GM23248 (cell line): ENCODE measurements at regions not wholly inside any gene's neighbourhood (a gene's known extent, or its start where the extent isn't known, plus 50 kb on each side); places are given as distances from the start of the nearest gene placed in this dataset.

Experiments used
- DNase-seq: peaks from one replicate; pipeline ENCODE4 v3.0.0-alpha.2; 2015
- H2AFZ ChIP-seq: fragments of 200-600 bp; sonication (generic); 2 replicates; pipeline ENCODE4 v1.6.1; 2016; ENCODE audit warnings: antibody characterized with exemption
- H3F3A ChIP-seq: fragments of 200-600 bp; sonication (generic); 2 replicates; pipeline ENCODE4 v1.6.1; 2016; ENCODE audit warnings: mild to moderate bottlenecking, antibody characterized with exemption, mixed run types; ENCODE audit not compliant: insufficient read depth
- H3K27ac ChIP-seq: fragments of 200-600 bp; sonication (generic); 2 replicates; pipeline ENCODE4 v1.5.1; 2016; ENCODE audit warnings: mild to moderate bottlenecking
- H3K27me3 ChIP-seq: fragments of 200-600 bp; sonication (generic); replicated peaks from 2 replicates; pipeline ENCODE4 v1.6.1; 2016; ENCODE audit warnings: mild to moderate bottlenecking; ENCODE audit not compliant: insufficient read depth
- H3K36me3 ChIP-seq: fragments of 200-600 bp; sonication (generic); 2 replicates; pipeline ENCODE4 v1.6.1; 2016; ENCODE audit warnings: low read depth, mild to moderate bottlenecking
- H3K4me1 ChIP-seq: fragments of 200-600 bp; sonication (generic); 2 replicates; pipeline ENCODE4 v1.6.1; 2016; ENCODE audit warnings: mild to moderate bottlenecking; ENCODE audit not compliant: insufficient read depth
- H3K4me2 ChIP-seq: fragments of 200-600 bp; sonication (generic); one replicate; pipeline ENCODE4 v1.6.1; 2016; ENCODE audit warnings: mild to moderate bottlenecking; ENCODE audit not compliant: unreplicated experiment
- H3K4me3 ChIP-seq: fragments of 200-600 bp; sonication (generic); 2 replicates; pipeline ENCODE4 v1.5.1; 2016; ENCODE audit warnings: mild to moderate bottlenecking
- H3K79me2 ChIP-seq: fragments of 200-600 bp; sonication (generic); 2 replicates; pipeline ENCODE4 v1.6.1; 2016; ENCODE audit warnings: mild to moderate bottlenecking; ENCODE audit not compliant: insufficient read depth
- H3K9ac ChIP-seq: fragments of 200-600 bp; sonication (generic); 2 replicates; pipeline ENCODE4 v1.6.1; 2016; ENCODE audit warnings: mild to moderate bottlenecking
- H3K9me2 ChIP-seq: fragments of 200-600 bp; sonication (generic); 2 replicates; pipeline ENCODE4 v1.6.1; 2016; ENCODE audit warnings: mixed run types, mild to moderate bottlenecking, moderate library complexity; ENCODE audit not compliant: insufficient read depth
- H3K9me3 ChIP-seq: fragments of 200-600 bp; sonication (generic); one replicate; pipeline ENCODE4 v1.6.1; 2017; ENCODE audit warnings: low read depth
- H4K20me1 ChIP-seq: fragments of 200-600 bp; sonication (generic); 2 replicates; pipeline ENCODE4 v1.6.0; 2016; ENCODE audit not compliant: insufficient read depth
- EZH2 ChIP-seq: fragments of 200-600 bp; sonication (generic); IDR thresholded peaks from 2 replicates; pipeline ENCODE4 v1.6.1; 2018; ENCODE audit warnings: antibody characterized with exemption, mild to moderate bottlenecking; ENCODE audit not compliant: insufficient read depth, poor library complexity, severe bottlenecking
- EZH2phosphoT487 ChIP-seq: fragments of 200-600 bp; sonication (generic); IDR thresholded peaks from 2 replicates; pipeline ENCODE4 v1.6.1; 2018; ENCODE audit warnings: antibody characterized with exemption, moderate library complexity, mild to moderate bottlenecking, low read depth; ENCODE audit not compliant: insufficient read depth
- WGBS, 2 experiments: methylation state at CpG; one replicate each; pipeline ENCODE4 v1.1.6; 2015 to 2017; ENCODE audit warnings: low lambda C conversion rate in 2 of 2, low coverage in 1 of 2; ENCODE audit errors: missing lambda C conversion rate in 2 of 2; 5-methylcytosine and 5-hydroxymethylcytosine counted together
- in situ Hi-C: fragments of 300-500 bp; cut with MboI; formaldehyde crosslinking; loops from 2 replicates; pipeline ENCODE4 v1.15.0; 2020

DNA sequence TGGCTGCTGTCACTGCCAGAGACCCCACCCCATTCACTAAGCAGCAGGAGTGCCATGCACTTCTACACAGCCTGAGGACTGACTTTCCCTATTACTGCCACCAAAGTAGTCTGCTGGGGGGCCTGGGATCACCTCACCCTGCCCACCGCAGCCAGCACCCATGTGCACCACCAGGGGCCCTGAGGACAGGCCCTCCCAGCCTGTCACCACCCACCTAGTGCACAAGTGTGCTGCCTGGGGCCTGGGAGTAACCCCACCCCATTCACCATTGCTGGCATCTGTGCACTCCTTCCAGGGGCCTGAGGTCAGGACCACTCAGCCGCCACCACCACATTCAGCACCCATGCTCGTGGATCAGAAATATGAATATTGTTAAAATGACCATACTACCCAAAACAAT lies 247.8 kb upstream of the NCKAP5 start:
- Histone ChIP-seq H3K4me1 (peaks cover 45% of the 10 kb centered on the region), H3K9ac (no peak overlapping the region), H2AFZ (no peak overlapping the region), H3K4me2 (no peak overlapping the region), H3K36me3 (no peaks in the 10 kb centered on the region), H3K9me3 (no peaks in the 10 kb centered on the region), H3K27ac (no peak overlapping the region), H3F3A (peaks cover 32% of the 10 kb centered on the region), H3K27me3 (no peaks in the 10 kb centered on the region), H4K20me1 (no peaks in the 10 kb centered on the region), H3K9me2 (no peaks in the 10 kb centered on the region), H3K79me2 (no peaks in the 10 kb centered on the region), H3K4me3 (no peak overlapping the region)
- no peak for DNase-seq
- 84 to 85% methylated on average over 3 of the region's 3 CpGs for WGBS, 2 experiments
- TF ChIP-seq EZH2phosphoT487 (no peak), EZH2 (no peak)
- in situ Hi-C loops, result no loop called here

DNA sequence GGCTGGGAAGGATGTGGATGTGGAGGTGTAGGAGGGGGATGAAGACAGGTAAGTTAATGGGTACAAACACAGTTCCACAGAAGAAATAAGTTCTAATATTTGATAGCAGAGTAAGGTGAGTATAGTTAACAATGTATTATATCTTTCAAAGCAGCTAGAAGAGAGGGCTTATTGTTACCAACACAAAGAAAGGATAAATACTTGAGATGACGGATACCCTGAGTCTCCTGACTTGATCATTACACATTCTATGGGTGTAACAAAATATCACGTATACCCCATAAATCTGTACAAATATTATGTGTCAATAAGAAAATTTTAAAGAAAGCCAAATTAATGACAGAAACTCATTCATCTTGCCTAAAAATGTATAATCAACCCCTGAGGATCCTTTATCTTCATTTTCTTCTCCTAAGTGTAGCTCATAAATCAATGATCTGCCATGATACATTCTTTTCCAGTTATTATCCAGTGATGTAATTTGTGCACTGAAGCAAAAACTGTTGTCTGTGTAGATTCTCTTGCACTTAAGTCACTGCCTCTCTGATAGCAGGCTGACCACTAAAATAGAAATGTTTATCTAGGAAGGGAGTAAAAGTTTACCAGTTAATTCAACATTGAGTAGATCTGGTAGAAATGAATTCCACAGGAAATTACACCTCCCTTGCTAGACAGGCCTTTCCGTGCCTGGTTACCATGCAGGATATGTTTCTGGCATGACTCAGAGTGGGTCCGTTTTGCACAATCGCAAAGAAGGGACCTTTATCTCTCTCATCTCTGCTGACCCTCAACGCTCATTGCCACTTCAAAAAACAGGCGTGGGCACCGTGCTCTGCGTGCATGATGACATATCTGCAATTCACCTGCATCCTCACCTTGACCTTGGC lies 249.7 kb upstream of the NCKAP5 start:
- no peak overlapping the region for H2AFZ ChIP-seq
- H3K27me3 ChIP-seq, result no peaks in the 10 kb centered on the region
- no peak overlapping the region for H3K4me3 ChIP-seq
- H3K9me3 ChIP-seq, result no peaks in the 10 kb centered on the region
- WGBS, 2 experiments, result 5 to 6% methylated on average over 9 of the region's 9 CpGs
- peak; percentile 94 for DNase-seq
- H3K4me1 ChIP-seq, result peaks cover 50% of the 10 kb centered on the region
- H3K9me2 ChIP-seq, result no peaks in the 10 kb centered on the region
- peaks cover 40% of the 10 kb centered on the region for H3F3A ChIP-seq
- in situ Hi-C loops, result no loop called here
- no peaks in the 10 kb centered on the region for H3K36me3 ChIP-seq
- no peak overlapping the region for H3K9ac ChIP-seq
- peak overlapping the region; percentile 59 for H3K27ac ChIP-seq
- peak overlapping the region; percentile 15 for H3K4me2 ChIP-seq
- H4K20me1 ChIP-seq, result no peaks in the 10 kb centered on the region
- H3K79me2 ChIP-seq, result no peaks in the 10 kb centered on the region
- TF ChIP-seq EZH2phosphoT487 (0 out of 2 replicates have a peak, but pooled peaks have one; percentile 30), EZH2 (no peak)

DNA sequence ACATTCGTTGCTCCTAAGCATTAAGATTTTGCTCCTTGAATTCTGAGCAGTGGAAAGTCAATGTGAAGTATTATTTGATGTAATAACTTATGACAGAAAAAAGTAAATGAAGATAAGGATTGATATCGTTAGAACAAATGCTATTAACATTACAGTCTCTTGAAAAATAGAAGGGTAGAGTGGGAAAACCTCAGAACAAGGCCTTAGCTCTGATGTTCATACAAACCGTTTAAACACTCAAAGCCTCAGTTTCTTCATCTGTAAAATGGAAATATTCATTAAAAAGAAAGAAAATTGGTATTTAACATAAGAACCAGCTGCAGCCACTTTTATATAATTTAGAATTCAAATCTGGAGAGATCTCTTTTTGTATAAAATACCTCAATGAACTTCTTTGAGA lies 250.4 kb upstream of the NCKAP5 start:
- H3F3A ChIP-seq, result peaks cover 40% of the 10 kb centered on the region
- H3K9me2 ChIP-seq, result no peaks in the 10 kb centered on the region
- in situ Hi-C loops, result no loop called here
- H3K79me2 ChIP-seq, result no peaks in the 10 kb centered on the region
- H3K9me3 ChIP-seq, result no peaks in the 10 kb centered on the region
- 69 to 75% methylated on average over 3 of the region's 3 CpGs for WGBS, 2 experiments
- TF ChIP-seq EZH2phosphoT487, result no peak
- no peak for TF ChIP-seq EZH2
- H4K20me1 ChIP-seq, result no peaks in the 10 kb centered on the region
- no peak overlapping the region for H2AFZ ChIP-seq
- no peak for DNase-seq
- H3K4me2 ChIP-seq, result peak overlapping the region; percentile 11
- H3K27me3 ChIP-seq, result no peaks in the 10 kb centered on the region
- no peaks in the 10 kb centered on the region for H3K36me3 ChIP-seq
- H3K27ac ChIP-seq, result peak overlapping the region; percentile 59
- H3K4me3 ChIP-seq, result no peak overlapping the region
- H3K4me1 ChIP-seq, result peaks cover 44% of the 10 kb centered on the region
- no peak overlapping the region for H3K9ac ChIP-seq

DNA sequence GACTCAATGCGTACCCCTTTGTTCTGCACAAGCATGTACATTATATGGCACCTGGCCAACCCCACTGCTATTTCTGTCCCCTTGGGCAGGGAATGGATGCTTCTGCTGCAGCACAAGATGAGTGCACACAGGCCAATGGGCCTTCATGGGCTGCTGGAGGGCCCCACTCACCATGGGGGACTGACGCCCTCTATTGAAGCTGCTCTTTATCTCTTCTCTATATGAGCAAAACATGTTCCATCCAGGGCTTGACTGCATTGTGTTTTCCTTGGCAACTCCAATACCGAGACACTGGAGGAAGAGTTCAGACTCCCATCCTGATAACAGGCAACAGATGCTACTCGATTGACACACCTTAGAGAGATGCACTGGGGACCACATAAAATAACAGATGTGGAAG lies 251.6 kb upstream of the NCKAP5 start:
- Histone ChIP-seq H3K4me1 (peaks cover 44% of the 10 kb centered on the region), H3K4me2 (no peak overlapping the region), H3K27ac (no peak overlapping the region), H2AFZ (no peak overlapping the region), H4K20me1 (no peaks in the 10 kb centered on the region), H3K9me3 (no peaks in the 10 kb centered on the region), H3K4me3 (no peak overlapping the region), H3K36me3 (no peaks in the 10 kb centered on the region), H3K27me3 (no peaks in the 10 kb centered on the region), H3K9ac (no peak overlapping the region), H3K9me2 (no peaks in the 10 kb centered on the region), H3F3A (peaks cover 40% of the 10 kb centered on the region), H3K79me2 (no peaks in the 10 kb centered on the region)
- TF ChIP-seq EZH2phosphoT487, result no peak
- TF ChIP-seq EZH2, result no peak
- in situ Hi-C loops, result no loop called here
- WGBS, 2 experiments, result 97 to 98% methylated on average over 4 of the region's 4 CpGs
- no peak for DNase-seq
